Ishikawa (cell line): ENCODE measurements at regions not wholly inside any gene's neighbourhood (a gene's known extent, or its start where the extent isn't known, plus 50 kb on each side); places are given as distances from the start of the nearest gene placed in this dataset.

Experiments
- CREB1 ChIP-seq: IDR thresholded peaks from 2 replicates; pipeline ENCODE4 v1.6.1; 2012; ENCODE audit warnings: low read depth
- EGR1 ChIP-seq: IDR thresholded peaks from 2 replicates; pipeline ENCODE4 v1.6.1; 2012
- EP300 ChIP-seq: IDR thresholded peaks from 2 replicates; pipeline ENCODE4 v1.6.1; 2012; ENCODE audit warnings: borderline replicate concordance
- FOXM1 ChIP-seq: IDR thresholded peaks from 2 replicates; pipeline ENCODE4 v1.6.1; 2012; ENCODE audit warnings: low read depth, borderline replicate concordance
- MAX ChIP-seq: IDR thresholded peaks from 2 replicates; pipeline ENCODE4 v1.6.1; 2012
- REST ChIP-seq: IDR thresholded peaks from 2 replicates; pipeline ENCODE4 v1.6.1; 2012; ENCODE audit warnings: low read depth, mild to moderate bottlenecking
- TAF1 ChIP-seq: IDR thresholded peaks from 2 replicates; pipeline ENCODE4 v1.6.1; 2012; ENCODE audit warnings: low read depth, mild to moderate bottlenecking
- USF1 ChIP-seq: IDR thresholded peaks from 2 replicates; pipeline ENCODE4 v1.6.1; 2012
- ZBTB7A ChIP-seq: IDR thresholded peaks from 2 replicates; pipeline ENCODE4 v1.6.1; 2012; ENCODE audit warnings: low read depth

GRCh38 chr7:11959121-11959520 lies 127.1 kb upstream of the THSD7A start:
- TF ChIP-seq EGR1 (no peak), MAX (no peak), REST (no peak), ZBTB7A (no peak), FOXM1 (no peak), TAF1 (no peak), USF1 (no peak), CREB1 (no peak), EP300 (no peak)
